ENCODE measurements at regions not wholly inside any gene's neighbourhood (a gene's known extent, or its start where the extent isn't known, plus 50 kb on each side); places are given as distances from the start of the nearest gene placed in this dataset.

GRCh38 chr2:53095664-53096063 is 671.9 kb upstream of the CHAC2 start:
- no peak for TF ChIP-seq CTCF (IDR thresholded peaks at IDR 0.05 in 4 of 5, conservative IDR thresholded peaks at IDR 0.05 in 1 of 5)
- TF ChIP-seq POLR2A (IDR thresholded peaks at IDR 0.05): no peak

All from gastrocnemius medialis (tissue), 4 donors.